Mesenchymal stem cell (in vitro differentiated cells and primary cell): ENCODE measurements at regions not wholly inside any gene's neighbourhood (a gene's known extent, or its start where the extent isn't known, plus 50 kb on each side); places are given as distances from the start of the nearest gene placed in this dataset.

Source experiments
- DNase-seq: peaks from one replicate; pipeline ENCODE4 v3.0.0-alpha.2; 2013
- H2AFZ ChIP-seq: one replicate; pipeline ENCODE4 v1.6.1; 2013; ENCODE audit warnings: low read depth, mild to moderate bottlenecking, control low read depth, inconsistent platforms, low read length, moderate library complexity
- H2AK5ac ChIP-seq: 2 replicates; pipeline ENCODE4 v1.6.1; 2013; ENCODE audit warnings: low read length, moderate library complexity, mild to moderate bottlenecking, inconsistent platforms; ENCODE audit not compliant: severe bottlenecking
- H2BK120ac ChIP-seq: one replicate; pipeline ENCODE4 v1.6.1; 2013; ENCODE audit warnings: low read depth, mild to moderate bottlenecking, inconsistent platforms, low read length, moderate library complexity
- H2BK12ac ChIP-seq, 2 experiments: one replicate each; pipeline ENCODE4 v1.6.1; 2013; ENCODE audit warnings: inconsistent platforms in 2 of 2, low read length in 2 of 2, mild to moderate bottlenecking in 2 of 2, moderate library complexity in 2 of 2, control low read depth in 1 of 2
- H2BK15ac ChIP-seq: one replicate; pipeline ENCODE4 v1.6.1; 2013; ENCODE audit warnings: mild to moderate bottlenecking, low read depth, inconsistent platforms; ENCODE audit not compliant: poor library complexity, severe bottlenecking
- H2BK5ac ChIP-seq: 2 replicates; pipeline ENCODE4 v1.6.1; 2013; ENCODE audit warnings: low read depth, mild to moderate bottlenecking, low read length, control low read depth, inconsistent platforms; ENCODE audit not compliant: poor library complexity, severe bottlenecking
- H3K14ac ChIP-seq, 2 experiments: one replicate each; pipeline ENCODE4 v1.6.1; 2013; ENCODE audit warnings: inconsistent platforms in 2 of 2, low read length in 2 of 2, control low read depth in 1 of 2, mild to moderate bottlenecking in 1 of 2, moderate library complexity in 1 of 2
- H3K18ac ChIP-seq, 2 experiments: one replicate each; pipeline ENCODE4 v1.6.1; 2013; ENCODE audit warnings: inconsistent platforms in 2 of 2, low read length in 2 of 2, control low read depth in 1 of 2, low read depth in 1 of 2, mild to moderate bottlenecking in 1 of 2
- H3K23ac ChIP-seq, 2 experiments: one replicate each; pipeline ENCODE4 v1.6.1; 2013; ENCODE audit warnings: inconsistent platforms in 2 of 2, low read length in 2 of 2, mild to moderate bottlenecking in 2 of 2, moderate library complexity in 2 of 2, control low read depth in 1 of 2
- H3K27ac ChIP-seq: 2 replicates; pipeline ENCODE4 v1.5.1; 2013; ENCODE audit warnings: mild to moderate bottlenecking, moderate library complexity, low read length, control low read depth, inconsistent platforms; ENCODE audit not compliant: poor library complexity, severe bottlenecking
- H3K27me3 ChIP-seq, 2 experiments: 2 replicates each; pipeline versions ENCODE4 v1.6.1 to v1.7.0; 2013; ENCODE audit warnings: low read length in 2 of 2, mild to moderate bottlenecking in 2 of 2, moderate library complexity in 2 of 2, control low read depth in 1 of 2, inconsistent platforms in 1 of 2; ENCODE audit not compliant: control insufficient read depth in 1 of 2, insufficient read depth in 1 of 2
- H3K36me3 ChIP-seq, 2 experiments: 2 replicates each; pipeline versions ENCODE4 v1.6.1 to v1.7.0; 2013; ENCODE audit warnings: low read length in 2 of 2, control low read depth in 1 of 2, inconsistent platforms in 1 of 2, low read depth in 1 of 2, mild to moderate bottlenecking in 1 of 2; ENCODE audit not compliant: insufficient read depth in 2 of 2, control insufficient read depth in 1 of 2
- H3K4ac ChIP-seq, 2 experiments: one replicate each; pipeline ENCODE4 v1.6.1; 2013; ENCODE audit warnings: inconsistent platforms in 2 of 2, low read length in 2 of 2, mild to moderate bottlenecking in 2 of 2, moderate library complexity in 2 of 2, control low read depth in 1 of 2, low read depth in 1 of 2
- H3K4me1 ChIP-seq: 2 replicates; pipeline ENCODE4 v1.6.1; 2013; ENCODE audit warnings: low read depth, low read length, control low read depth; ENCODE audit not compliant: control insufficient read depth, insufficient read depth
- H3K4me2 ChIP-seq: 2 replicates; pipeline ENCODE4 v1.6.1; 2013; ENCODE audit warnings: low read length, mild to moderate bottlenecking, inconsistent platforms; ENCODE audit not compliant: poor library complexity, severe bottlenecking
- H3K4me3 ChIP-seq, 2 experiments: 2 replicates each; pipeline versions ENCODE4 v1.5.1 to v1.7.0; 2013; ENCODE audit warnings: low read length in 2 of 2, mild to moderate bottlenecking in 2 of 2, control low read depth in 1 of 2, low read depth in 1 of 2; ENCODE audit not compliant: insufficient read depth in 1 of 2
- H3K79me1 ChIP-seq: replicated peaks from 2 replicates; pipeline ENCODE4 v1.6.1; 2013; ENCODE audit warnings: mild to moderate bottlenecking, control low read depth, low read length, inconsistent platforms; ENCODE audit not compliant: poor library complexity, severe bottlenecking
- H3K9ac ChIP-seq: 2 replicates; pipeline ENCODE4 v1.7.0; 2013; ENCODE audit warnings: mild to moderate bottlenecking, low read length, moderate library complexity
- H3K9me3 ChIP-seq: 2 replicates; pipeline ENCODE4 v1.7.0; 2013; ENCODE audit warnings: mild to moderate bottlenecking, low read length; ENCODE audit not compliant: control insufficient read depth
- H4K8ac ChIP-seq: one replicate; pipeline ENCODE4 v1.6.1; 2013; ENCODE audit warnings: inconsistent platforms, mild to moderate bottlenecking, low read length, moderate library complexity
- H4K91ac ChIP-seq: one replicate; pipeline ENCODE4 v1.6.1; 2013; ENCODE audit warnings: mild to moderate bottlenecking, low read length, inconsistent platforms
- WGBS: methylation state at CpG from one replicate; pipeline ENCODE4 v1.1.7; 2013; ENCODE audit warnings: mixed read lengths; 5-methylcytosine and 5-hydroxymethylcytosine counted together

- no peak overlapping the region for H2BK12ac ChIP-seq
- WGBS: 80% methylated on average over 1 of the region's 2 CpGs
Measured at GRCh38 chr3:74534611-74535010, 79.8 kb downstream of the CNTN3 start.

GRCh38 chr3:74532446-74532845 lies 82.0 kb downstream of the CNTN3 start:
- Histone ChIP-seq H4K8ac (no peak overlapping the region), H3K79me1 (no peaks in the 10 kb centered on the region), H3K23ac (no peak overlapping the region), H3K4me3 (peak overlapping the region in 1 of 2 experiments; percentile 37), H2BK12ac (no peak overlapping the region), H3K4me2 (no peak overlapping the region), H2BK120ac (no peak overlapping the region), H3K4ac (no peak overlapping the region), H3K4me1 (no peaks in the 10 kb centered on the region), H3K36me3 (no peaks in the 10 kb centered on the region), H2AK5ac (no peak overlapping the region), H3K14ac (no peak overlapping the region), H3K9me3 (no peaks in the 10 kb centered on the region), H2BK5ac (no peak overlapping the region), H3K27me3 (no peaks in the 10 kb centered on the region), H3K18ac (no peak overlapping the region), H2BK15ac (no peak overlapping the region), H3K27ac (no peak overlapping the region), H2AFZ (no peak overlapping the region), H4K91ac (no peak overlapping the region), H3K9ac (peak overlapping the region; percentile 28)
- 50% methylated on average over 4 of the region's 4 CpGs for WGBS
- DNase-seq: no peak

More at GRCh38 chr3:74534611-74535010, 79.8 kb downstream of the CNTN3 start:
- no peak overlapping the region for H2BK5ac ChIP-seq
- H3K27me3 ChIP-seq: no peaks in the 10 kb centered on the region
- no peak overlapping the region for H3K27ac ChIP-seq
- H3K18ac ChIP-seq: no peak overlapping the region
- H3K14ac ChIP-seq: no peak overlapping the region
- H3K4me1 ChIP-seq: no peaks in the 10 kb centered on the region
- H3K4me3 ChIP-seq: no peak overlapping the region
- H2BK15ac ChIP-seq: no peak overlapping the region
- no peaks in the 10 kb centered on the region for H3K9me3 ChIP-seq
- H4K91ac ChIP-seq: no peak overlapping the region
- no peaks in the 10 kb centered on the region for H3K36me3 ChIP-seq
- no peak overlapping the region for H2AFZ ChIP-seq
- H3K4me2 ChIP-seq: no peak overlapping the region
- H2BK120ac ChIP-seq: no peak overlapping the region
- no peak overlapping the region for H3K4ac ChIP-seq
- H3K23ac ChIP-seq: no peak overlapping the region
- DNase-seq: no peak
- H3K9ac ChIP-seq: no peak overlapping the region
- no peaks in the 10 kb centered on the region for H3K79me1 ChIP-seq
- H2AK5ac ChIP-seq: no peak overlapping the region
- H4K8ac ChIP-seq: no peak overlapping the region

- no peak overlapping the region for H3K4me2 ChIP-seq
- H3K18ac ChIP-seq: no peak overlapping the region
- H3K27ac ChIP-seq: no peak overlapping the region
- no peaks in the 10 kb centered on the region for H3K79me1 ChIP-seq
- H3K36me3 ChIP-seq: no peaks in the 10 kb centered on the region
- H3K27me3 ChIP-seq: no peaks in the 10 kb centered on the region
- no peak overlapping the region for H2BK15ac ChIP-seq
- no peaks in the 10 kb centered on the region for H3K4me1 ChIP-seq
- 68% methylated on average over 4 of the region's 4 CpGs for WGBS
- H3K4ac ChIP-seq: no peak overlapping the region
- no peak overlapping the region for H2AK5ac ChIP-seq
- DNase-seq: no peak
- H3K23ac ChIP-seq: no peak overlapping the region
- no peak overlapping the region for H2AFZ ChIP-seq
- H3K4me3 ChIP-seq: peak overlapping the region in 1 of 2 experiments; percentile 4
- no peak overlapping the region for H2BK120ac ChIP-seq
- no peak overlapping the region for H3K9ac ChIP-seq
- H2BK5ac ChIP-seq: no peak overlapping the region
- H3K9me3 ChIP-seq: no peaks in the 10 kb centered on the region
- H2BK12ac ChIP-seq: no peak overlapping the region
- H3K14ac ChIP-seq: no peak overlapping the region
- H4K8ac ChIP-seq: no peak overlapping the region
- H4K91ac ChIP-seq: no peak overlapping the region
Measured at GRCh38 chr3:74531491-74531890, 83.0 kb downstream of the CNTN3 start.

GRCh38 chr3:74529145-74529544 lies 85.3 kb downstream of the CNTN3 start:
- H3K4me2 ChIP-seq: no peak overlapping the region
- H3K4ac ChIP-seq: no peak overlapping the region
- H4K91ac ChIP-seq: no peak overlapping the region
- H2AK5ac ChIP-seq: no peak overlapping the region
- no peak overlapping the region for H2BK5ac ChIP-seq
- H3K79me1 ChIP-seq: no peaks in the 10 kb centered on the region
- no peak overlapping the region for H2BK12ac ChIP-seq
- H3K18ac ChIP-seq: no peak overlapping the region
- no peak overlapping the region for H2BK15ac ChIP-seq
- H3K9ac ChIP-seq: no peak overlapping the region
- no peak overlapping the region for H3K23ac ChIP-seq
- H3K27ac ChIP-seq: no peak overlapping the region
- H2BK120ac ChIP-seq: no peak overlapping the region
- H3K4me3 ChIP-seq: no peak overlapping the region
- H3K9me3 ChIP-seq: no peaks in the 10 kb centered on the region
- no peak for DNase-seq
- no peak overlapping the region for H2AFZ ChIP-seq
- no peak overlapping the region for H3K14ac ChIP-seq
- H3K4me1 ChIP-seq: no peaks in the 10 kb centered on the region
- no peaks in the 10 kb centered on the region for H3K27me3 ChIP-seq
- H3K36me3 ChIP-seq: no peaks in the 10 kb centered on the region
- WGBS: 33% methylated on average over 3 of the region's 3 CpGs
- H4K8ac ChIP-seq: no peak overlapping the region
